Kidney (tissue), 13 donors: ENCODE measurements at regions not wholly inside any gene's neighbourhood (a gene's known extent, or its start where the extent isn't known, plus 50 kb on each side); places are given as distances from the start of the nearest gene placed in this dataset.

ENCODE experiments used
- DNase-seq, 5 donors: peaks; one replicate each; pipeline ENCODE4 v3.0.0-alpha.2; 2013 to 2020
- FAIRE-seq: peaks from 2 replicates; lab custom pipeline; 2012; peaks lifted over from hg19 to GRCh38; lab: Jason Lieb, UNC
- H3K27ac ChIP-seq, 2 donors: one replicate each; pipeline ENCODE4 v1.7.0; 2013; ENCODE audit warnings: low read depth in 2 of 2, low read length in 2 of 2, inconsistent platforms in 1 of 2
- H3K27me3 ChIP-seq: one replicate; pipeline ENCODE4 v1.7.1; 2013; ENCODE audit warnings: low read length, inconsistent platforms; ENCODE audit not compliant: control insufficient read depth, insufficient read depth
- H3K36me3 ChIP-seq, 3 donors: one replicate each; pipeline versions ENCODE4 v1.7.0 to v1.7.1; 2013; ENCODE audit warnings: low read length in 3 of 3, control low read depth in 1 of 3, inconsistent platforms in 1 of 3; ENCODE audit not compliant: insufficient read depth in 3 of 3, control insufficient read depth in 2 of 3
- H3K4me1 ChIP-seq, 3 donors: one replicate each; pipeline versions ENCODE4 v1.7.0 to v1.7.1; 2013; ENCODE audit warnings: low read length in 3 of 3, inconsistent platforms in 1 of 3, low read depth in 1 of 3; ENCODE audit not compliant: control insufficient read depth in 2 of 3, insufficient read depth in 2 of 3
- H3K4me3 ChIP-seq, 3 donors: one replicate each; pipeline versions ENCODE4 v1.7.0 to v1.8.1; 2013; ENCODE audit warnings: low read length in 3 of 3, control low read depth in 1 of 3, inconsistent platforms in 1 of 3
- H3K9ac ChIP-seq, 3 donors: one replicate each; pipeline versions ENCODE4 v1.7.0 to v1.7.1; 2013; ENCODE audit warnings: low read length in 3 of 3, control low read depth in 1 of 3, inconsistent platforms in 1 of 3
- H3K9me3 ChIP-seq, 3 donors: one replicate each; pipeline versions ENCODE4 v1.7.0 to v1.7.1; 2013; ENCODE audit warnings: low read length in 3 of 3, control low read depth in 1 of 3, inconsistent platforms in 1 of 3; ENCODE audit not compliant: control insufficient read depth in 2 of 3, insufficient read depth in 1 of 3
- CTCF ChIP-seq: IDR thresholded peaks from 3 replicates; pipeline ENCODE4 v1.5.1; 2012; ENCODE audit warnings: mild to moderate bottlenecking, moderate library complexity, borderline replicate concordance; ENCODE audit not compliant: insufficient read depth; ENCODE audit errors: extremely low read depth
- intact Hi-C: fragments of 100-400 bp; cut with DNase I; formaldehyde crosslinking; loops from one replicate; pipeline ENCODE4 v1.11.1; 2022
- donor health status: control.
- donor health status: control.
- donor health status: control.
- donor health status: control.
- donor health status: control.
- donor health status: DM: yes; HTN: yes; CAD: no.
- donor health status: Normal renal cell carcinoma (clear cell type).

GRCh38 chr6:139891471-139891870 lies 517.0 kb upstream of the CITED2 start:
- no peak overlapping the region for H3K9ac ChIP-seq
- FAIRE-seq (no peak), DNase-seq (no peak)
- intact Hi-C loops: no loop called here
- no peak for TF ChIP-seq CTCF
- no peaks in the 10 kb centered on the region for H3K9me3 ChIP-seq
- H3K36me3 ChIP-seq: no peaks in the 10 kb centered on the region
- H3K4me3 ChIP-seq: no peak overlapping the region
- no peak overlapping the region for H3K27ac ChIP-seq
- peaks cover 2 to 3% (median 3%) of the 10 kb centered on the region in 3 donors for H3K4me1 ChIP-seq
- H3K27me3 ChIP-seq: no peaks in the 10 kb centered on the region

- FAIRE-seq (no peak), DNase-seq (peak in 2 of 5 donors; percentile 16 to 77)
- intact Hi-C loops: no loop called here
- Histone ChIP-seq H3K4me3 (no peak overlapping the region), H3K27me3 (no peaks in the 10 kb centered on the region), H3K27ac (no peak overlapping the region), H3K36me3 (no peaks in the 10 kb centered on the region), H3K9ac (no peak overlapping the region), H3K4me1 (peaks cover 3 to 6% (median 3%) of the 10 kb centered on the region in 3 donors), H3K9me3 (no peaks in the 10 kb centered on the region)
- no peak for TF ChIP-seq CTCF
Observed at GRCh38 chr6:139888681-139889122, 514.3 kb upstream of the CITED2 start.

- no peak overlapping the region for H3K4me3 ChIP-seq
- no peaks in the 10 kb centered on the region for H3K36me3 ChIP-seq
- TF ChIP-seq CTCF: no peak
- DNase-seq (no peak), FAIRE-seq (no peak)
- no peaks in the 10 kb centered on the region for H3K9me3 ChIP-seq
- H3K27me3 ChIP-seq: no peaks in the 10 kb centered on the region
- H3K4me1 ChIP-seq: peaks cover 3 to 18% (median 13%) of the 10 kb centered on the region in 3 donors
- H3K27ac ChIP-seq: no peak overlapping the region
- intact Hi-C loops: no loop called here
- H3K9ac ChIP-seq: no peak overlapping the region
Observed at GRCh38 chr6:139887275-139887674, 512.8 kb upstream of the CITED2 start.

GRCh38 chr6:139886396-139886795 lies 511.9 kb upstream of the CITED2 start:
- intact Hi-C loops: no loop called here

More at GRCh38 chr6:139886396-139886795, 511.9 kb upstream of the CITED2 start:
- no peaks in the 10 kb centered on the region for H3K27me3 ChIP-seq
- DNase-seq: no peak
- H3K9me3 ChIP-seq: no peaks in the 10 kb centered on the region
- no peak overlapping the region for H3K27ac ChIP-seq
- no peak for TF ChIP-seq CTCF
- FAIRE-seq: no peak
- no peaks in the 10 kb centered on the region for H3K36me3 ChIP-seq
- H3K9ac ChIP-seq: no peak overlapping the region
- no peak overlapping the region for H3K4me3 ChIP-seq
- H3K4me1 ChIP-seq: peaks cover 3 to 22% (median 18%) of the 10 kb centered on the region in 3 donors
